Heart left ventricle (tissue), 13 donors: ENCODE measurements at regions not wholly inside any gene's neighbourhood (a gene's known extent, or its start where the extent isn't known, plus 50 kb on each side); places are given as distances from the start of the nearest gene placed in this dataset.
A peak's percentile ranks its signal among the peaks of the same experiment; 100 is the strongest.
"Not testable (repeated sequence)": the region's sequence is repeated elsewhere in the genome, so short reads cannot be mapped to it uniquely, and the experiment has no call there.

Source experiments
- CTCF ChIP-seq, 12 donors: fragments of 200-600 bp; sonication (generic) in 4 of 12; IDR thresholded peaks; one replicate each; pipeline versions ENCODE4 v1.5.0 to v1.8.0; 2018 to 2022; ENCODE audit warnings: antibody characterized with exemption in 12 of 12, mild to moderate bottlenecking in 5 of 12
- POLR2A ChIP-seq, 2 donors: fragments of 450-650 bp; IDR thresholded peaks; one replicate each; pipeline ENCODE4 v1.6.1; 2017; ENCODE audit warnings: antibody characterized with exemption in 2 of 2, mild to moderate bottlenecking in 2 of 2, moderate library complexity in 2 of 2
- donor health status: ischemic (EF 13 %, LVEDD 7.1; RV severe dilation, severe dysfunction).
- donor health status: DM: no; HTN: yes; CAD: no.
- donor health status: DM: no; HTN: no; CAD: no.
- donor health status: ischemic (EF 25% LVEDD 6.9; RV normal size, moderate dysfunction).
- donor health status: ischemic (EF 25% LVEDD 5.7; RV mildly dilated, moderate dysfunction).
- donor health status: ischemic (EF 35%, LVEDD 5.7; RV mildly dilated, moderate dysfunction).
- donor health status: nonischemic (EF 11% LVEDD 7.7; RV severe dilation, severe dysfunction).
- donor health status: DM: yes; HTN: yes; CAD: no.
- donor health status: PGD.
- donor health status: ischemic (EF 29% LVEDD 5.4; RV normal size, mild dysfunction).
- donor health status: nonischemic (EF 23%, LVEDD 6.1; RV moderate dilation, normal function).

GRCh38 chr15:84119351-84119750 lies 116.2 kb upstream of the GOLGA6L4 start:
- TF ChIP-seq CTCF (IDR thresholded peaks at IDR 0.05), result peak in 1 of 12 donors; percentile 10
- not testable (repeated sequence) for TF ChIP-seq POLR2A (IDR thresholded peaks at IDR 0.05)
